ENCODE measurements at regions not wholly inside any gene's neighbourhood (a gene's known extent, or its start where the extent isn't known, plus 50 kb on each side); places are given as distances from the start of the nearest gene placed in this dataset.

GRCh38 chr7:49636400-49636799 lies 137.0 kb upstream of the VWC2 start (continued):
- no peak for TF ChIP-seq NANOG (IDR thresholded peaks at IDR 0.05; ENCODE audit: borderline replicate concordance)
- TF ChIP-seq ETS1 (IDR thresholded peaks at IDR 0.05), result no peak

GRCh38 chr7:49638166-49638565 lies 135.3 kb upstream of the VWC2 start:
- no peaks in the 10 kb centered on the region for H3K4me1 Mint-ChIP-seq
- H3K79me2 ChIP-seq (replicated peaks; ENCODE audit: insufficient read depth), result no peaks in the 10 kb centered on the region
- H3K27me3 Mint-ChIP-seq (ENCODE audit: insufficient read depth, low read depth, poor library complexity), result no peaks in the 10 kb centered on the region
- no peak overlapping the region for H3K27ac Mint-ChIP-seq
- H3K27ac ChIP-seq (ENCODE audit: low read depth), result no peak overlapping the region
- no peaks in the 10 kb centered on the region for H3K4me1 ChIP-seq (ENCODE audit: insufficient read depth)
- no peak overlapping the region for H3K4me3 ChIP-seq
- H4K20me1 ChIP-seq (replicated peaks; ENCODE audit: insufficient read depth), result no peaks in the 10 kb centered on the region
- no peaks in the 10 kb centered on the region for H3K36me3 ChIP-seq (ENCODE audit: insufficient read depth)
- H3K4me2 ChIP-seq, result no peak overlapping the region
- H3K27me3 ChIP-seq (ENCODE audit: insufficient read depth), result no peaks in the 10 kb centered on the region
- DNase-seq (ENCODE audit: low spot score), result peak; percentile 48
- H2AFZ ChIP-seq, result peak overlapping the region; percentile 18; the same call in 1 of the 2 replicates
- ATAC-seq, result peak; percentile 26; the same call in 1 of the 3 replicates
- TF ChIP-seq NANOG (IDR thresholded peaks at IDR 0.05; ENCODE audit: borderline replicate concordance), result no peak
- TF ChIP-seq CTCF (conservative IDR thresholded peaks at IDR 0.05; ENCODE audit: low read depth in 2 of 2), result peak; percentile 36 to 53
- no peaks in the 10 kb centered on the region for H3K36me3 Mint-ChIP-seq (ENCODE audit: low read depth)
- peaks cover 15% of the 10 kb centered on the region; the same call in 1 of the 2 replicates for H3K9me2 ChIP-seq (ENCODE audit: insufficient read depth)
- no peaks in the 10 kb centered on the region for H3F3A ChIP-seq (replicated peaks; ENCODE audit: low read depth)
- H3K9me3 Mint-ChIP-seq, result no peaks in the 10 kb centered on the region
- H3K4me3 Mint-ChIP-seq, result no peak overlapping the region

GRCh38 chr7:49639068-49639593 lies 134.3 kb upstream of the VWC2 start:
- Histone ChIP-seq H3K36me3 (ENCODE audit: insufficient read depth) (no peaks in the 10 kb centered on the region), H2AFZ (no peak overlapping the region), H3K4me3 (no peak overlapping the region), H3K9me2 (ENCODE audit: insufficient read depth) (peaks cover 15% of the 10 kb centered on the region; the same call in 1 of the 2 replicates), H3K27ac (ENCODE audit: low read depth) (no peak overlapping the region), H3K27me3 (ENCODE audit: insufficient read depth) (no peaks in the 10 kb centered on the region), H3F3A (replicated peaks; ENCODE audit: low read depth) (no peaks in the 10 kb centered on the region), H3K4me2 (no peak overlapping the region), H3K4me1 (ENCODE audit: insufficient read depth) (no peaks in the 10 kb centered on the region), H4K20me1 (replicated peaks; ENCODE audit: insufficient read depth) (no peaks in the 10 kb centered on the region), H3K79me2 (replicated peaks; ENCODE audit: insufficient read depth) (no peaks in the 10 kb centered on the region)
- Mint-ChIP-seq H3K27me3 (ENCODE audit: insufficient read depth, low read depth, poor library complexity) (no peaks in the 10 kb centered on the region), H3K4me3 (no peak overlapping the region), H3K36me3 (ENCODE audit: low read depth) (no peaks in the 10 kb centered on the region), H3K9me3 (no peaks in the 10 kb centered on the region), H3K27ac (no peak overlapping the region), H3K4me1 (peaks cover 1% of the 10 kb centered on the region)
- no peak for ATAC-seq
- no peak for DNase-seq (ENCODE audit: low spot score)
- TF ChIP-seq ETS1 (IDR thresholded peaks at IDR 0.05) (no peak), ZNF331 (CRISPR knock-in tag; IDR thresholded peaks at IDR 0.05; ENCODE audit: low read depth) (no peak), CREB1 (CRISPR knock-in tag; IDR thresholded peaks at IDR 0.05; ENCODE audit: low read depth) (no peak), STAT1 (IDR thresholded peaks at IDR 0.05; ENCODE audit: unreplicated experiment) (no peak), EZH2phosphoT487 (IDR thresholded peaks at IDR 0.05; ENCODE audit: unreplicated experiment) (no peak), JUNB (IDR thresholded peaks at IDR 0.05; ENCODE audit: unreplicated experiment) (no peak), POLR2AphosphoS5 (IDR thresholded peaks at IDR 0.05; ENCODE audit: low read depth) (no peak), REST (IDR thresholded peaks at IDR 0.05; ENCODE audit: unreplicated experiment) (no peak)

Measured in GM23338 (cell line).